ENCODE measurements at regions not wholly inside any gene's neighbourhood (a gene's known extent, or its start where the extent isn't known, plus 50 kb on each side); places are given as distances from the start of the nearest gene placed in this dataset.

GRCh38 chr5:173835661-173836060 lies 52.5 kb upstream of the CPEB4 start:
- TF ChIP-seq CTCF (IDR thresholded peaks at IDR 0.05) (no peak), POLR2A (IDR thresholded peaks at IDR 0.05) (no peak)
